ENCODE measurements at regions not wholly inside any gene's neighbourhood (a gene's known extent, or its start where the extent isn't known, plus 50 kb on each side); places are given as distances from the start of the nearest gene placed in this dataset.
"Not testable (repeated sequence)": the region's sequence is repeated elsewhere in the genome, so short reads cannot be mapped to it uniquely, and the experiment has no call there.

- peak overlapping the region; percentile 45 for H3K27ac ChIP-seq
- H3K27me3 ChIP-seq (ENCODE audit: insufficient read depth, low read depth, severe bottlenecking) = no peaks in the 10 kb centered on the region
- no peak for TF ChIP-seq CTCF (IDR thresholded peaks at IDR 0.05; ENCODE audit: low read depth, low read length)
- H3K4me3 ChIP-seq (ENCODE audit: low read depth, low read length) = no peak overlapping the region
- peak; percentile 83 for DNase-seq
- H3K36me3 ChIP-seq = no peaks in the 10 kb centered on the region
- H3K9me3 ChIP-seq (ENCODE audit: severe bottlenecking) = no peaks in the 10 kb centered on the region
Observed at GRCh38 chr14:51370758-51371386, 130.8 kb downstream of the TMX1 start.

DNA sequence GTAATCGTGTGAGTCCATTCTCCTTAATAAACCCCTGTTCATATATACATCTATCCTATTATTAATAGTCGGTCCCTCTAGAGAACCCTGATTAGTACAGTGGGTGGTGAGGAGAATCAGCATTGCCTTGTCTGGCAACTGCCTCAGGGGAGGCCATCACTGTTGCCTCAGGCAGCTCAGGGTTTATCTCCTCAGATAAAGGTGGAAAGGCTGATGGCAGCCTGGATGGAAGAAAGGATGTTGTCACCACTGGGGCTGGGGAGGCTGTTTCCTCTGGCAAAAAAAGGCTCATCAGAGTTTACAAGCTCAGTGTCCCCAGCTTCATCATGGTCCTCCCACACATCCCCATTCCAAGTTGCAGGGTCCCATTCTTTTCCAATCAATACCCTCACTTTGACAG is 137.1 kb downstream of the TMX1 start:
- H3K9me3 ChIP-seq (ENCODE audit: severe bottlenecking); DNase-seq; H3K27me3 ChIP-seq (ENCODE audit: insufficient read depth, low read depth, severe bottlenecking); H3K4me3 ChIP-seq (ENCODE audit: low read depth, low read length); H3K36me3 ChIP-seq; H3K27ac ChIP-seq: not testable (repeated sequence)

DNA sequence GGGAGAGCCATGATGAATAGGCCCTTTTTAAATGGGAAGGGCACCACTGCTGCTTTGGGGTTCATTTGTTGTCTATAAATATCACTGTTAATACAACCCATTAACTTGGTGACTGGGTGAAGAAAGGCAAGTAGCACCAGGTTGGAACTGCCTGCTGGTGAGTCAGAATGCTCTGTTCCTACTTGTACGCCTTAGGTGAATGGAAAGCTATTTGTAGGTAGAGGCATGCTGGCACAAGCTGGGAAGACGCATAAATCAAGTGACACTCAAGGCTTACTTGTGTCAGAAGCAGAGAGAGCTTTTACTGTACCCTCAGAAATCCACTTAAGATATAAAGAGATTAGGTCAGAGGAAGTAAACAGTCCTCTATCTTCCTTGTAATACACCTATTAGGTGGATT is 142.5 kb downstream of the TMX1 start:
- peak; percentile 78 for DNase-seq
- H3K4me3 ChIP-seq (ENCODE audit: low read depth, low read length) = no peak overlapping the region
- TF ChIP-seq CTCF (IDR thresholded peaks at IDR 0.05; ENCODE audit: low read depth, low read length) = no peak
- H3K27me3 ChIP-seq (ENCODE audit: insufficient read depth, low read depth, severe bottlenecking) = no peaks in the 10 kb centered on the region
- H3K9me3 ChIP-seq (ENCODE audit: severe bottlenecking) = no peaks in the 10 kb centered on the region
- H3K27ac ChIP-seq = 0 out of 2 replicates have a peak overlapping the region, but pooled peaks have one; percentile 18
- H3K36me3 ChIP-seq = no peaks in the 10 kb centered on the region

GRCh38 chr14:51386411-51386810 is 146.4 kb downstream of the TMX1 start:
- Histone ChIP-seq H3K4me3 (ENCODE audit: low read depth, low read length) (no peak overlapping the region), H3K36me3 (no peaks in the 10 kb centered on the region), H3K27ac (no peak overlapping the region), H3K27me3 (ENCODE audit: insufficient read depth, low read depth, severe bottlenecking) (no peaks in the 10 kb centered on the region), H3K9me3 (ENCODE audit: severe bottlenecking) (no peaks in the 10 kb centered on the region)
- DNase-seq = no peak
- no peak for TF ChIP-seq CTCF (IDR thresholded peaks at IDR 0.05; ENCODE audit: low read depth, low read length)

GRCh38 chr14:51386983-51387735 is 147.1 kb downstream of the TMX1 start:
- Histone ChIP-seq H3K9me3 (ENCODE audit: severe bottlenecking) (no peaks in the 10 kb centered on the region), H3K27me3 (ENCODE audit: insufficient read depth, low read depth, severe bottlenecking) (no peaks in the 10 kb centered on the region), H3K4me3 (ENCODE audit: low read depth, low read length) (no peak overlapping the region), H3K27ac (no peak overlapping the region), H3K36me3 (no peaks in the 10 kb centered on the region)
- no peak for TF ChIP-seq CTCF (IDR thresholded peaks at IDR 0.05; ENCODE audit: low read depth, low read length)
- no peak for DNase-seq

DNA sequence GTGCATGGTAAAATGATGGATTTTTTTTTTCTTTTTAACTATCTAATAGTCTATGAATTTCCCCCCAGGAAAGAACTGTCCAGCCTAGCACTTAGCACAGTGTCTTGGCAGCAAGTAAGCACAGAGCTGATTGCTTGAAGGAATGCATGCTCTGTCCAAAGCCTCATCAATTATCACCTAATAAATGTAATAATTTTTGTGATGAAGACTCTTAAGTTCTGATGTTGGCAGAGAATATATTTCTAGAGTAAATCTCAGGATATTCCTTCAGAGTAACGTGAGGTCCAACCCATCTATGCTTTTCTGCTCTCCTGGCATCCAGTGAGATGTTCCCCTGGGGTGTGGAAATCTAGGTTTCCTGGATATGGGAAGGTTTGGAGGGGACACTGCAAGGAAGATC is 152.4 kb downstream of the TMX1 start:
- no peak overlapping the region for H3K27ac ChIP-seq
- no peaks in the 10 kb centered on the region for H3K36me3 ChIP-seq
- H3K27me3 ChIP-seq (ENCODE audit: insufficient read depth, low read depth, severe bottlenecking) = no peaks in the 10 kb centered on the region
- H3K4me3 ChIP-seq (ENCODE audit: low read depth, low read length) = no peak overlapping the region
- H3K9me3 ChIP-seq (ENCODE audit: severe bottlenecking) = no peaks in the 10 kb centered on the region
- TF ChIP-seq CTCF (IDR thresholded peaks at IDR 0.05; ENCODE audit: low read depth, low read length) = no peak
- DNase-seq = no peak
